HG02610 (cell line): ENCODE measurements at regions not wholly inside any gene's neighbourhood (a gene's known extent, or its start where the extent isn't known, plus 50 kb on each side); places are given as distances from the start of the nearest gene placed in this dataset.
"Not testable (repeated sequence)": the region's sequence is repeated elsewhere in the genome, so short reads cannot be mapped to it uniquely, and the experiment has no call there.

Experiments
- ATAC-seq: cut with Tn5 transposase; IDR thresholded peaks from one replicate; pipeline ENCODE4 v1.9.1; 2021; ENCODE audit warnings: mild to moderate bottlenecking, moderate library complexity; ENCODE audit not compliant: unreplicated experiment

- ATAC-seq: no peak
Measured at GRCh38 chr5:167916261-167916691, 375.2 kb upstream of the WWC1 start.

DNA sequence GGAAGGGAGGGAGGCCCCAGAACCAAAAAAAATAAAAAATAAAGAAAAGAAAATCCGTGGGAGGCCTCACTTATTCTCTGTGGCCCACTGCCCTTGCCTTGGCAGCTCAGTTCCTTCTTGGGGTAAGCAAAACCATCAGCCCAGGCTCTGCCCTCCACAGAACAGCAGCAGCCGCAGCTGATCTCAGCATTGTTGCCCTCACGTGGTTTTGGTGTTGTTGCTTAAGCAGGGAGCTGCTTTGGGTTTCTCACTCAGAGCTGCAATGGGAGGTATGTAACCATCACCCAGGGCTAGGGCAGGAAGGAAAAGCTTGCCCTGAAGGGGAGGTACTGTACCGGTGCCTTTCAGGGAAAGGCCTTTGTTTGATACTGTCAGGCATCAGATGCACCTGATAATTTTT lies 374.7 kb upstream of the WWC1 start:
- no peak for ATAC-seq

GRCh38 chr5:167918184-167918812 lies 373.1 kb upstream of the WWC1 start:
- ATAC-seq: no peak

GRCh38 chr5:167918813-167919483 lies 372.5 kb upstream of the WWC1 start:
- no peak for ATAC-seq

GRCh38 chr5:167920589-167920988 lies 370.9 kb upstream of the WWC1 start:
- ATAC-seq: no peak

DNA sequence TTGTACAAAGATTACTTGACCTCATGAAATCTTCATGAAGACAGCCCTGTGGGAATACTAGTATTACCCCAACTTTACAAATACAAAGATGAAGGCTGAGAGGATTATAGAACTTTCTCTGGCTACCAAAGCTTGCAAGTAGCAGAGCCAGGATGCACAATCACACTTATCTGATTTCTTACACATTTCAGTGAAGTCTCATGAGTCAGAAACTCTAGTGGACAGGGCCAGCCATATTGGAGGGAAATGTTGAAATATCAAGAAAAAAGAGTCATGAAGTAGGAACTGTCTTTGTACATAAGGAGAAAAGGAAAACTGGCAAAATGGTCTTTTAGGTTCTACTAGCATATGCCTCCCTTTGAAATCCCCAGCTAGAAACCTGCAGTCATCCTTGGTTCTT lies 369.6 kb upstream of the WWC1 start:
- ATAC-seq: no peak

GRCh38 chr5:167923396-167923795 lies 368.0 kb upstream of the WWC1 start:
- no peak for ATAC-seq

DNA sequence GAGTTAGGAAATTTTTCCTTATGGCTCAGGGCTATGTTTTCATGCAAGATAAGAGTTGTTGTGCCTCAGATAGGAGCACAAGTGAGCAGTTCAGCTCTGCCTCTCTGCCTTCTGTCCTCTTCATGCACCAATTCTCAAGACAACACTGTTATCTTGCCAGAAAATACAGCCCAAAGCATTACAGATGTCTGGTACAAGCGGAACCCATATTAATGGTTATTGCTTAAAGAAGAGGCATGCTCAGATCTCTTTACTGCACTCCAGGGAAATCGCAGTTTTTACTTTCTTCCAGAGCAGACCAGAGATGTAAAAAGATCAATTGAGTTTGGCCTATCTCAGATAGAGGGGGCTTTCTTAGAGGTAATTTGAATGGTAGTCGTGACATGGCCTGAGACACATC lies 361.6 kb upstream of the WWC1 start:
- no peak for ATAC-seq

- no peak for ATAC-seq
Measured at GRCh38 chr5:167934551-167934971, 356.9 kb upstream of the WWC1 start.

DNA sequence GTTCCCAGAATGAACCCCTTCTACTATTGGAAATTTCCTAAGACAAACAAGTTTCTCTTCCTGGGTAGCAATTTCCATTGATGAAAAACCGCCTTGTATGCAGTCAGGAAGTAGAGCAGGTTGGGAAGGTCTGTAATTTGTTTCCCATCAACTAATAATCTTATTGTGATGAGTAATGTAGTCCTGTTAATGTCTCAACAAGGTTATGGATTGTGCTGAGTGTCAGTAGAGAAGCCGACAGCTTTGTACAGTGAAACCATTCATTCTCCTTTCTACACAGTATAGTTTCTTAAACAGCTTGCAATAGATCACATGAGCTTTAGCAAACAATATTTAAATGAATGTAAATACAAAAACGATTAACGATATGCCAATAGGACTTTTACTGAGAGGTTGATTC lies 355.4 kb upstream of the WWC1 start:
- no peak for ATAC-seq

DNA sequence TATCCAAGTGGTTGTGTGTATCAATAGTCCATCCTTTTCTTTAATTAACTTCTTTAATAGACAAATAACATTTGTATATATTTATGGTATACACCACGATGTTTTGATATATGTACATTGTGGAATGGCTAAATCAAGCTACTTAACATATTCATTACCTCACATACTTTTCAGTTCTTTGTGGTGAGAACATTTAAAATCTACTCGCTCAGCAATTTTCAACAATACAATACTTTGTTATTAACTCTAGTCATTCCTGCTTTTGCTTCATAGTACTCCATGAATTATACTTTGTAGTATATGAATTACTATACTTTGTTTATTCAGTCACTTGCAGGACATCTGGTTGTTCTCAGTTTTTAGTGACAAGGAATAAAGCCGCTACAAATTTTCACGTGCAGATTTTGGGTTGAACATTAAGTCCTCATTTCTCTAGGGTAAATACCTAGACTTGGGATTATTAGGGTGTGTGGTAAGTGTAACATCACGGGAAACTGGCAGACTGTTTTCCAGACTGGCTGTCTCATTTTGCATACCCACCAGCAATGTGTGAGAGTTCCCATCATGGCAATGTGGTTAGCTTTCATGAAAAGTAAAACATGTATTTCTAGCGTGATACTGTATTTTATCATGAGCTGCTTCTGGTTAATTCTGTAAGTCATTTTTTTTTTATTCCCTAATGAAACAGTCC lies 354.4 kb upstream of the WWC1 start:
- no peak for ATAC-seq

DNA sequence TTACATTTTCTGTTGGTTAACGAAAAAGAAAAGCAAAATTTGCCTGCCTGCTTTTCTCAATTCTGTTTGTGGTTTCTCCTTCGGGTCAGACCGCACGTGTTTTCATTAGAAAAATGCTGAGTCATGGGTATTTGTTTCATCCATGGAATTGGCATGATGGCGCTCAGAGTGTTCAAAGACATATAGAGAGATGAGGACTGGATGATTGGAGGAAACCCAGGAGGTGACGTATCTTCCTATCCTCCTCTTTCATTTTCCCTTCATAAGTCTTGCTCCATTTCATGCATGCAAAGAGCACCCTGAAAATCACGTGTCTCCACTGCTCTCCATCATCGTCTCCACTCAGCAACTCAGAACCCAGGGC lies 353.8 kb upstream of the WWC1 start:
- ATAC-seq: no peak

DNA sequence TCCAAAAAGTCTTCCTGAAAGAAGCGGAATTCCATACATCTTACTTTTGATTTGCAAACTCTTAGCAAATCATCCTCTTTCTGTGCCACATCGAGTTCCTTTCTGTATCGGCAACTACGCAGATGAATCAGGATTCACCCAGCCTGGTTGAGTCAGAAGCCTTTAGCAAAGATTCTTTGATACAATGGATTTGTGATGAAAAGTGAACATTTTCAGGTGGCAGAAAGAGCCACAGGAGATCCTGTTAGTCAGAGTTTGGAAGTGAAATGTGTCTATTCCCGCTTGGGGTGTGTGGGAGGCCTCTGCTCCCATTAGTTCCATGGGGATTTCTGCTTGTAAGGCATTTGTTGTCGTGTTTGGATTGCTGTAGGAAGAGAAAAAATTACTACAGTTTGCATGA lies 351.8 kb upstream of the WWC1 start:
- ATAC-seq: no peak

DNA sequence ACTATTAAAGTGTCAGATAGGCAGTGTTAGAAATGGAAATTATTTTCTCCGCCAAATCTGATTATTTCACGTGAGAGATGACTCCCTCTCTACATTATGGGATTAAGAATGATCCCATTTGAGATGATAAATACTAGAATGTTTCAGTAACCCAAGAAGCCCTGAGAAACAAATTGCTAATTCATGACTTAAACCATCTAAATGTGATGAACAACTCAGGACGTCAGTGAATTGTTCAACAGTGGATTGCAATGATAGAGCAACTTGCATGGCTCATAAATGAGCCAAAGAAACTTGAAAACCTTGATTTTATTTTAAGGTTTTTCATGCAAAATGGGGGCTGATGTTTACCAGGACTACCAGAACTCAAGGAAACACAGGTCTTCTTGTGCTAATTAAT lies 350.5 kb upstream of the WWC1 start:
- no peak for ATAC-seq

DNA sequence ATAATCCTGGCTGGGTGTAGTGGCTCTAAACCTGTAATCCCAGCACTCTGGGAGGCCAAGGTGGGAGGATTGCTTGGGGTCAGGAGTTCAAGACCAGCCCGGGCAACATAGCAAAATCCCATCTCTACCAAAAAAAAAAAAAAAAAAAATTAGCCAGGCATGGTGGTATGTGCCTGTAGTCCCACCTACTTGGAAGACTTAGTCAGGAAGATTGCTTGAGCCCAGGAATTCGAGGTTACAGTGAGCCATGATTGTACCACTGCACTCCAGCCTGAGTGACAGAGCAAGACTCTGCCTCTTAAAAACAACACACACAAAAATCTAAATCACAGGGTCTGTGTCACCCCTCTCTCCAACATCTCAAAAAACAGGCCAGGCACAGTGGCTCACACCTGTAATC lies 349.9 kb upstream of the WWC1 start:
- not testable (repeated sequence) for ATAC-seq

GRCh38 chr5:167943343-167943742 lies 348.1 kb upstream of the WWC1 start:
- ATAC-seq: no peak

DNA sequence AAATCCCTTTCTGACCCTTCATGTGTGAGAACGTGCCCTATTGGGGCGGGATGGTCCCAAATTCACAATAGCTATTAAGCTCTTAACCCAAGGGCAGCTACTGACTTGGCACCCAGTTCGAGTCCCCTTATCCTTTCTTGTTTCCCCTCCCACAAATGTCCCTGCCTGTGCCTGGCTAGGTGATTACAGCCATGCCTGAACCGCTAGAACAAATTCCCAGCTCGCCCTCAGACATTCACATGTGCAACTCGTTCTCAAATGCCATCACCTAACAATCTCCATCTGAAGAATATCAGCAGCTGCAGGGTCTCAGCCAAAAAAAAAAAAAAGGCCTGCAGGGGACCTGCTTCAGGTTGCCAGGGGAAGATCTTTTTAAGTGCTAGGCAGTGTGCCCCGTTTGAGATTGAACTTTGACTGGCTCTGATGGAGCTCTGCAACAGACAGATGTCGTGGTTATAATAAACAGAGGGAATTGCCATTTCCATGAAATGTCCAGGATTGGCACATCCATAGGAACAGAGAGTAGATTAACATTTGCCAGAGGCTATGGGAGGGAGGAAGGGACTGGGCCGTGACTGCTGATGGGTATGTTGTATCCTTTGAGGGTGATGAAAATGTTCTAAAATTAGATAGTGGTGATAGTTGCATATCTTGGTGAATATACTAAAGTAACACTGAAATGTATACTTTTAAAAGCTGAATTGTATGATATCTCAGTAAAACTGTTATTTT lies 347.2 kb upstream of the WWC1 start:
- no peak for ATAC-seq

GRCh38 chr5:167945542-167946384 lies 345.7 kb upstream of the WWC1 start:
- no peak for ATAC-seq

GRCh38 chr5:167947306-167947705 lies 344.1 kb upstream of the WWC1 start:
- ATAC-seq: no peak

DNA sequence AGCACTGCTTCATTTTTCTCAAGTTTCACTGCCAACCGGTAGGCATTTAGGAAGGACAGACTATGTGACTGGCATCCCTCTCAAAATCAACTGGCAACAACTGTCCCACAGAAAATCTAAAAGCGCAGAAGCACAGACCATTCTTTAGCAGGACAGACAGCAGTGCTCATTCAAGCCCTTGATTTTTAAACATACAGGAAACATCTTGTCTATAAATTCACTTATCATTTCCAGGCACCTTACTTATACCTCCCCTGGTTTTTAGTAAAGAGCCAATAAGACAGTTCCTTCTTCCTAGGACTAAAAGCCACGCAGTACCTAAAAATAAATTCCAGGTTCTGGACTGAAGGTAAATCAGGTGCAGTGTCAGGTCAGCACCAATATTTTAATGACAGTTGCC lies 343.2 kb upstream of the WWC1 start:
- ATAC-seq: no peak

GRCh38 chr5:167949435-167949834 lies 342.0 kb upstream of the WWC1 start:
- no peak for ATAC-seq
